ENCODE measurements at regions not wholly inside any gene's neighbourhood (a gene's known extent, or its start where the extent isn't known, plus 50 kb on each side); places are given as distances from the start of the nearest gene placed in this dataset.

GRCh38 chr2:60319031-60319547 is 234.4 kb downstream of the BCL11A start:
- Histone ChIP-seq H3K27ac (ENCODE audit: low read length) (no peak overlapping the region), H3K36me3 (ENCODE audit: control insufficient read depth, low read depth, low read length) (no peaks in the 10 kb centered on the region), H3K9me3 (ENCODE audit: control insufficient read depth, low read depth, low read length) (no peaks in the 10 kb centered on the region), H3K27me3 (ENCODE audit: control insufficient read depth, insufficient read depth, low read length) (no peaks in the 10 kb centered on the region), H3K4me1 (ENCODE audit: control insufficient read depth, low read depth, low read length) (peaks cover 16% of the 10 kb centered on the region), H3K9ac (ENCODE audit: low read length) (no peak overlapping the region), H3K4me3 (ENCODE audit: low read length) (no peak overlapping the region)

DNA sequence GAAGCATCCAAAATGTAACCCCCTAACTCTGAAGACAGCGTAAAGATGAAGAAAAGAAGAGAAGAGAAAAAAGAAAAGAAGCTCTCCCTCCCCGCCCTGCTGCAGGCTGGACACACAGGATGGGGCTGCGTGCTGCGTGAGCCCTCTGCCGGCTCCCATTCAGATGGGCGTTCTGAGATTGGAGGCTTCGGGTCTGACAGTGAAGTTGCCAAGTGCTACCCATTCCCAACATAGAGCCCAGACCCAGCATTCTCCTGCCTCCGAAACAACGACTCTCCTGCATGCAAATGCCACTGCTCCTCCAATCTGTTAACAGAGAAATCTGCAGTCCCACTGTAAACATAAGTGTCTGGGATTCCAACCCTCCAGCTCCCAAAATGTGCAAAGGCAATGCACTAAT is 234.9 kb downstream of the BCL11A start:
- Histone ChIP-seq H3K27me3 (ENCODE audit: control insufficient read depth, insufficient read depth, low read length) (no peaks in the 10 kb centered on the region), H3K9me3 (ENCODE audit: control insufficient read depth, low read depth, low read length) (no peaks in the 10 kb centered on the region), H3K4me3 (ENCODE audit: low read length) (no peak overlapping the region), H3K27ac (ENCODE audit: low read length) (no peak overlapping the region), H3K36me3 (ENCODE audit: control insufficient read depth, low read depth, low read length) (no peaks in the 10 kb centered on the region), H3K4me1 (ENCODE audit: control insufficient read depth, low read depth, low read length) (peaks cover 16% of the 10 kb centered on the region), H3K9ac (ENCODE audit: low read length) (no peak overlapping the region)

- Histone ChIP-seq H3K4me3 (ENCODE audit: low read length) (no peak overlapping the region), H3K27ac (ENCODE audit: low read length) (no peak overlapping the region), H3K9me3 (ENCODE audit: control insufficient read depth, low read depth, low read length) (no peaks in the 10 kb centered on the region), H3K9ac (ENCODE audit: low read length) (no peak overlapping the region), H3K27me3 (ENCODE audit: control insufficient read depth, insufficient read depth, low read length) (no peaks in the 10 kb centered on the region), H3K36me3 (ENCODE audit: control insufficient read depth, low read depth, low read length) (no peaks in the 10 kb centered on the region), H3K4me1 (ENCODE audit: control insufficient read depth, low read depth, low read length) (peaks cover 16% of the 10 kb centered on the region)
These were observed 235.6 kb downstream of the BCL11A start for GRCh38 chr2:60317844-60318243.

DNA sequence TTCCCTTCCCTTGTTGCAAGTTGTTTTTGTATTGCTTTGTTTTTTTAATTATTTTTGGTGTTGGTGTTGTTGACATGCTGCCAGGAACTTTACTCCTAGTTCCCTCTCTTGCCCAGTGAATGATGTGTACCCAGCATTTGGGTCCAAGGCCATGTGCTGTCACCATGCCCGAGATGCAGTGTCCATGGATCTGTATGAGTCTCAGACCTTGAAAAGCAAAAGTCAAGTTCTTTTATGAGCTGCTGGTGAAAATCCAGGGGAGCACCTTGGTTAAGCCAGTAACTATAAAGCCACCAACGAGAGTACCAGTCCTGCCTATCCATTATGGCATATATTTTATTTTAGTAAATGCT is 236.4 kb downstream of the BCL11A start:
- peaks cover 16% of the 10 kb centered on the region for H3K4me1 ChIP-seq (ENCODE audit: control insufficient read depth, low read depth, low read length)
- H3K4me3 ChIP-seq (ENCODE audit: low read length): no peak overlapping the region
- H3K9ac ChIP-seq (ENCODE audit: low read length): no peak overlapping the region
- H3K27ac ChIP-seq (ENCODE audit: low read length): no peak overlapping the region
- no peaks in the 10 kb centered on the region for H3K9me3 ChIP-seq (ENCODE audit: control insufficient read depth, low read depth, low read length)
- no peaks in the 10 kb centered on the region for H3K27me3 ChIP-seq (ENCODE audit: control insufficient read depth, insufficient read depth, low read length)
- H3K36me3 ChIP-seq (ENCODE audit: control insufficient read depth, low read depth, low read length): no peaks in the 10 kb centered on the region

- H3K4me3 ChIP-seq (ENCODE audit: low read length): no peak overlapping the region
- no peaks in the 10 kb centered on the region for H3K9me3 ChIP-seq (ENCODE audit: control insufficient read depth, low read depth, low read length)
These were observed 236.9 kb downstream of the BCL11A start for GRCh38 chr2:60316381-60317033.

DNA sequence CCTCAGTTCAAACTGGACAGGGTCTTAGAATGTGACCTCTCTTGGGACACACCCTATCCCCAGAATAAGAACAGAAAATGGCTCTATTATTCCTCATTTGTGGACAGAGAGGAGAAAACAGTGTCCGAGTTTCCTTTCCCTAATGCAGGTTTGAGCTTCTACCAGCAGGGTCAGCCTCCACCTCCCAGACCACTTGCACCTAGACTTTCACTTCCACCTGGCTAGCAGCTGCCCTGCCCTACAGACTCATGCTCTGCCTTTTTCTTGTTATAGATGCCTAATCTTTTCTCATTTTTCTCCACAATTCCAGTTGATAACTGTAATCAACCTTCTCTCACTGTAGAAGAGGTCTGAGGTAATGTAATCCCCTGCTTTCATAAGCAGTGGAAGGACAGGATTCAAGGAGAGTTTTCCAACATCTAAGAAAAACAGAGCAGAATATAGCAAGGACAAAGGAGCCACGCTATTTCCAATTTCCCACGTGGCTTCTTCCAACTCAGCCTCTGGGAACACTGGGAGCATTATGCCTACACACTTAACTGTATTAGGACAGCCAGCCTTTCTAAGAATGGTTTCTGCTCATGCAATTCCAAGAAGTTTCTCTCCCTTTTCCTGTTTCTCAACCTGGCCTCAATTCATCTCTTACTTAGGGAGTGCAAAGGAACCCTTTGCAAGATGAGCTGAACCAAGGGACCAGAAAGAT is 239.8 kb downstream of the BCL11A start:
- Histone ChIP-seq H3K27me3 (ENCODE audit: control insufficient read depth, insufficient read depth, low read length) (no peaks in the 10 kb centered on the region), H3K9me3 (ENCODE audit: control insufficient read depth, low read depth, low read length) (no peaks in the 10 kb centered on the region), H3K27ac (ENCODE audit: low read length) (no peak overlapping the region), H3K4me3 (ENCODE audit: low read length) (no peak overlapping the region), H3K9ac (ENCODE audit: low read length) (no peak overlapping the region), H3K4me1 (ENCODE audit: control insufficient read depth, low read depth, low read length) (peaks cover 16% of the 10 kb centered on the region), H3K36me3 (ENCODE audit: control insufficient read depth, low read depth, low read length) (no peaks in the 10 kb centered on the region)

More at GRCh38 chr2:60316381-60317033, 236.9 kb downstream of the BCL11A start:
- H3K27me3 ChIP-seq (ENCODE audit: control insufficient read depth, insufficient read depth, low read length): no peaks in the 10 kb centered on the region
- no peak overlapping the region for H3K27ac ChIP-seq (ENCODE audit: low read length)
- H3K36me3 ChIP-seq (ENCODE audit: control insufficient read depth, low read depth, low read length): no peaks in the 10 kb centered on the region
- H3K9ac ChIP-seq (ENCODE audit: low read length): no peak overlapping the region
- peaks cover 16% of the 10 kb centered on the region for H3K4me1 ChIP-seq (ENCODE audit: control insufficient read depth, low read depth, low read length)

- H3K9ac ChIP-seq (ENCODE audit: low read length): no peak overlapping the region
- H3K36me3 ChIP-seq (ENCODE audit: control insufficient read depth, low read depth, low read length): no peaks in the 10 kb centered on the region
- no peak overlapping the region for H3K4me3 ChIP-seq (ENCODE audit: low read length)
- H3K27ac ChIP-seq (ENCODE audit: low read length): no peak overlapping the region
- H3K27me3 ChIP-seq (ENCODE audit: control insufficient read depth, insufficient read depth, low read length): no peaks in the 10 kb centered on the region
- H3K4me1 ChIP-seq (ENCODE audit: control insufficient read depth, low read depth, low read length): peaks cover 13% of the 10 kb centered on the region
- H3K9me3 ChIP-seq (ENCODE audit: control insufficient read depth, low read depth, low read length): no peaks in the 10 kb centered on the region
These were observed 240.8 kb downstream of the BCL11A start for GRCh38 chr2:60312618-60313017.

DNA sequence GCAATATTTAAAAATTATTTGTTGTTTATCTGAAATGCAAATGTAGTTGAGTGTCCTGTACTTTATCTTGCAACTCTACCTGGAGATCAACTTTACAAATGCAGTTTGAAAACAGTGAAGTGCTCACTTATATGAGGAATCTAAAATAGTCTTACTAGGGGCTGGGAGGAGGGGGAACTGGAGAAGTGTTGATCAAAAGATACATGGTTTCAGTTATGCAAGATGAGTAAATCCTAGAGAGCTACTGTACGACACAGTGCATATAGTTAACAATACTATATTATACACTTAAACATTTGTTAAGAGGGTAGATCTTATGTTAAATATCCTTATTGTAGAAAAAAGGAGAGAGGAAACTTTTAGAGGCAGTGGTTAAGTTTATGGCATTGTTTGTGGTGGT is 241.9 kb downstream of the BCL11A start:
- H3K4me3 ChIP-seq (ENCODE audit: low read length): no peak overlapping the region
- H3K9ac ChIP-seq (ENCODE audit: low read length): no peak overlapping the region
- no peaks in the 10 kb centered on the region for H3K27me3 ChIP-seq (ENCODE audit: control insufficient read depth, insufficient read depth, low read length)
- H3K27ac ChIP-seq (ENCODE audit: low read length): no peak overlapping the region
- peaks cover 7% of the 10 kb centered on the region for H3K4me1 ChIP-seq (ENCODE audit: control insufficient read depth, low read depth, low read length)
- H3K36me3 ChIP-seq (ENCODE audit: control insufficient read depth, low read depth, low read length): no peaks in the 10 kb centered on the region
- no peaks in the 10 kb centered on the region for H3K9me3 ChIP-seq (ENCODE audit: control insufficient read depth, low read depth, low read length)

GRCh38 chr2:60309941-60310660 is 243.4 kb downstream of the BCL11A start:
- no peak overlapping the region for H3K9ac ChIP-seq (ENCODE audit: low read length)
- no peaks in the 10 kb centered on the region for H3K4me1 ChIP-seq (ENCODE audit: control insufficient read depth, low read depth, low read length)
- no peak overlapping the region for H3K27ac ChIP-seq (ENCODE audit: low read length)
- H3K36me3 ChIP-seq (ENCODE audit: control insufficient read depth, low read depth, low read length): no peaks in the 10 kb centered on the region
- no peaks in the 10 kb centered on the region for H3K27me3 ChIP-seq (ENCODE audit: control insufficient read depth, insufficient read depth, low read length)
- H3K9me3 ChIP-seq (ENCODE audit: control insufficient read depth, low read depth, low read length): no peaks in the 10 kb centered on the region
- H3K4me3 ChIP-seq (ENCODE audit: low read length): no peak overlapping the region

- no peaks in the 10 kb centered on the region for H3K4me1 ChIP-seq (ENCODE audit: control insufficient read depth, low read depth, low read length)
- no peaks in the 10 kb centered on the region for H3K9me3 ChIP-seq (ENCODE audit: control insufficient read depth, low read depth, low read length)
- no peak overlapping the region for H3K4me3 ChIP-seq (ENCODE audit: low read length)
- H3K27ac ChIP-seq (ENCODE audit: low read length): no peak overlapping the region
- H3K9ac ChIP-seq (ENCODE audit: low read length): no peak overlapping the region
- H3K27me3 ChIP-seq (ENCODE audit: control insufficient read depth, insufficient read depth, low read length): no peaks in the 10 kb centered on the region
- H3K36me3 ChIP-seq (ENCODE audit: control insufficient read depth, low read depth, low read length): no peaks in the 10 kb centered on the region
These were observed 244.1 kb downstream of the BCL11A start for GRCh38 chr2:60309336-60309735.

DNA sequence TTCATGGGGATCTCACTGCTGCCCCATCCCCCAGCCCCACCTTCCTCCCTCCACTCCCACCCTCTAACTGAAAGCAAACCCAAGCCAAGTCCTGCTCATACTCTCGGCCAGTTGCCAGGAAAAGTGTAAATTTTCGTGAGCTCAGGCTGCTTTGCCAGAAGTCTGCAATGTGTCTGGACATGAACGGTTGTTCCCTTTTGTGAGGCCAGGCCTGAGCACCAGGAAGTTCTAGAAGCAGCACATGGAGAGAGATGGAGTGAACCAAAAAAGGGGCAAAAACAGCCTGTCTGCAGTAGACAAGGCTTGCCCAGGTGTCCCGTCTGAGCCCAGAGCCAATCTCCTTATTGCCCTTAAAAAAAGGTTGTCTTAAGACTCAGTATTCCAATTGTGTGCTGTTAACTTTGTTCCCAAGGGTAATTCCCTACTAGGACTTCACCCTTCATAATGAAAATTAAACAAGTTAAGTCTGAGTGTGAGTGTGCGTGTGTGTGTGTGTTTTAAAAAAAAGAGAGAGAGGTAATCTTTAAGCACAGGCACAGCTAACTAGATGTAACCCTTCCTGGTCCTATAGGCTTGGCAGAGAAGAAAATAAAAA is 247.1 kb downstream of the BCL11A start:
- no peak overlapping the region for H3K9ac ChIP-seq (ENCODE audit: low read length)
- no peak overlapping the region for H3K4me3 ChIP-seq (ENCODE audit: low read length)
- H3K27me3 ChIP-seq (ENCODE audit: control insufficient read depth, insufficient read depth, low read length): no peaks in the 10 kb centered on the region
- no peak overlapping the region for H3K27ac ChIP-seq (ENCODE audit: low read length)
- H3K9me3 ChIP-seq (ENCODE audit: control insufficient read depth, low read depth, low read length): no peaks in the 10 kb centered on the region
- no peaks in the 10 kb centered on the region for H3K36me3 ChIP-seq (ENCODE audit: control insufficient read depth, low read depth, low read length)
- H3K4me1 ChIP-seq (ENCODE audit: control insufficient read depth, low read depth, low read length): no peaks in the 10 kb centered on the region

Data from iPS-18a (cell line).